ENCODE measurements at regions not wholly inside any gene's neighbourhood (a gene's known extent, or its start where the extent isn't known, plus 50 kb on each side); places are given as distances from the start of the nearest gene placed in this dataset.
"Not testable (repeated sequence)": the region's sequence is repeated elsewhere in the genome, so short reads cannot be mapped to it uniquely, and the experiment has no call there.

GRCh38 chr19:31015778-31016177 lies 333.5 kb downstream of the TSHZ3 start:
- FAIRE-seq: no peak

GRCh38 chr19:31014668-31015067 lies 334.6 kb downstream of the TSHZ3 start:
- no peak for FAIRE-seq

GRCh38 chr19:31013384-31014020 lies 335.7 kb downstream of the TSHZ3 start:
- no peak for FAIRE-seq

- no peak for FAIRE-seq
Observed at GRCh38 chr19:31002518-31003244, 346.6 kb downstream of the TSHZ3 start.

- FAIRE-seq: no peak
Observed at GRCh38 chr19:31001991-31002390, 347.2 kb downstream of the TSHZ3 start.

GRCh38 chr19:31000913-31001312 lies 348.3 kb downstream of the TSHZ3 start:
- no peak for FAIRE-seq

- no peak for FAIRE-seq
Observed at GRCh38 chr19:30999726-31000125, 349.5 kb downstream of the TSHZ3 start.

GRCh38 chr19:30997222-30997621 lies 352.0 kb downstream of the TSHZ3 start:
- FAIRE-seq: no peak

- FAIRE-seq: no peak
Observed at GRCh38 chr19:30978639-30979038, 370.6 kb downstream of the TSHZ3 start.

- FAIRE-seq: no peak
Observed at GRCh38 chr19:30969591-30969990, 379.6 kb downstream of the TSHZ3 start.

GRCh38 chr19:30968841-30969399 lies 380.3 kb downstream of the TSHZ3 start:
- FAIRE-seq: no peak

- no peak for FAIRE-seq
Observed at GRCh38 chr19:30968210-30968609, 381.0 kb downstream of the TSHZ3 start.

GRCh38 chr19:30966486-30966885 lies 382.8 kb downstream of the TSHZ3 start:
- no peak for FAIRE-seq

GRCh38 chr19:30959011-30959410 lies 390.2 kb downstream of the TSHZ3 start:
- FAIRE-seq: no peak

- FAIRE-seq: no peak
Observed at GRCh38 chr19:30955112-30956104, 393.8 kb downstream of the TSHZ3 start.

- not testable (repeated sequence) for FAIRE-seq
Observed at GRCh38 chr19:30944276-30944932, 404.8 kb downstream of the TSHZ3 start.

GRCh38 chr19:30943101-30943843 lies 406.0 kb downstream of the TSHZ3 start:
- FAIRE-seq: no peak

- no peak for FAIRE-seq
Observed at GRCh38 chr19:30942636-30943035, 406.6 kb downstream of the TSHZ3 start.

GRCh38 chr19:30941591-30941990 lies 407.6 kb downstream of the TSHZ3 start:
- no peak for FAIRE-seq

- no peak for FAIRE-seq
Observed at GRCh38 chr19:30936276-30936675, 413.0 kb downstream of the TSHZ3 start.

- FAIRE-seq: no peak
Observed at GRCh38 chr19:30935146-30935545, 414.1 kb downstream of the TSHZ3 start.

GRCh38 chr19:30933454-30933853 lies 415.8 kb downstream of the TSHZ3 start:
- not testable (repeated sequence) for FAIRE-seq

Measured in A204.1 (cell line).